GM13976 (cell line): ENCODE measurements at regions not wholly inside any gene's neighbourhood (a gene's known extent, or its start where the extent isn't known, plus 50 kb on each side); places are given as distances from the start of the nearest gene placed in this dataset.

Experiments
- DNase-seq: peaks from one replicate; pipeline ENCODE4 v3.0.0; 2012; ENCODE audit warnings: low spot score
- in situ Hi-C: fragments of 300-500 bp; cut with MboI; formaldehyde crosslinking; loops from one replicate; pipeline ENCODE4 v1.12.0; 2022; ENCODE audit warnings: low sequenced_read_pairs, mixed read lengths, inconsistent platforms; ENCODE audit not compliant: unreplicated experiment
- TF ChIP-seq, protein P1 (sequence below): IDR thresholded peaks from 2 replicates; pipeline ENCODE4 v1.5.1; 2012; ENCODE audit warnings: borderline replicate concordance, mild to moderate bottlenecking; ENCODE audit not compliant: insufficient read depth; ENCODE audit errors: extremely low read depth, missing control alignments, control extremely low read depth

DNA sequence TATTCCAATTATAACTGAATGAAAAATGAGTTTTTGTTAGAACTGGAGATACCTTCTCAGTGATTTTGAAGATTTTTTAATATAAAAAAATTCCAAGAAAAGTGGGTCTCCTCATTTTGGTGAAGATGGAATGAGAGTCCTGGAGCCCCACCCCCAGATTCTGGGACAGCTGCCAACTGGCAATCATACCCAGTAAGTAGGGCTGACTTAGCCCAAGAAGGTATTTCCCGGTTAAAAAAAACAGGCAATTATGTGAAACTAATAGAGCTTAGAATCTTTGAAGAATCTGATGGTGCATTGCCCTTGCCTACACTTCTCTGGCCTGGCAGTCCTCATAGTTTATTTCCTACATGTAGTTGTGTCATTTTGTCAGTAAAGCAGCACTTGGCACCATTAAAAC lies 52.8 kb upstream of the VWDE start:
- no peak for DNase-seq
- TF ChIP-seq, protein P1, sequence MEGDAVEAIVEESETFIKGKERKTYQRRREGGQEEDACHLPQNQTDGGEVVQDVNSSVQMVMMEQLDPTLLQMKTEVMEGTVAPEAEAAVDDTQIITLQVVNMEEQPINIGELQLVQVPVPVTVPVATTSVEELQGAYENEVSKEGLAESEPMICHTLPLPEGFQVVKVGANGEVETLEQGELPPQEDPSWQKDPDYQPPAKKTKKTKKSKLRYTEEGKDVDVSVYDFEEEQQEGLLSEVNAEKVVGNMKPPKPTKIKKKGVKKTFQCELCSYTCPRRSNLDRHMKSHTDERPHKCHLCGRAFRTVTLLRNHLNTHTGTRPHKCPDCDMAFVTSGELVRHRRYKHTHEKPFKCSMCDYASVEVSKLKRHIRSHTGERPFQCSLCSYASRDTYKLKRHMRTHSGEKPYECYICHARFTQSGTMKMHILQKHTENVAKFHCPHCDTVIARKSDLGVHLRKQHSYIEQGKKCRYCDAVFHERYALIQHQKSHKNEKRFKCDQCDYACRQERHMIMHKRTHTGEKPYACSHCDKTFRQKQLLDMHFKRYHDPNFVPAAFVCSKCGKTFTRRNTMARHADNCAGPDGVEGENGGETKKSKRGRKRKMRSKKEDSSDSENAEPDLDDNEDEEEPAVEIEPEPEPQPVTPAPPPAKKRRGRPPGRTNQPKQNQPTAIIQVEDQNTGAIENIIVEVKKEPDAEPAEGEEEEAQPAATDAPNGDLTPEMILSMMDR, result no peak

DNA sequence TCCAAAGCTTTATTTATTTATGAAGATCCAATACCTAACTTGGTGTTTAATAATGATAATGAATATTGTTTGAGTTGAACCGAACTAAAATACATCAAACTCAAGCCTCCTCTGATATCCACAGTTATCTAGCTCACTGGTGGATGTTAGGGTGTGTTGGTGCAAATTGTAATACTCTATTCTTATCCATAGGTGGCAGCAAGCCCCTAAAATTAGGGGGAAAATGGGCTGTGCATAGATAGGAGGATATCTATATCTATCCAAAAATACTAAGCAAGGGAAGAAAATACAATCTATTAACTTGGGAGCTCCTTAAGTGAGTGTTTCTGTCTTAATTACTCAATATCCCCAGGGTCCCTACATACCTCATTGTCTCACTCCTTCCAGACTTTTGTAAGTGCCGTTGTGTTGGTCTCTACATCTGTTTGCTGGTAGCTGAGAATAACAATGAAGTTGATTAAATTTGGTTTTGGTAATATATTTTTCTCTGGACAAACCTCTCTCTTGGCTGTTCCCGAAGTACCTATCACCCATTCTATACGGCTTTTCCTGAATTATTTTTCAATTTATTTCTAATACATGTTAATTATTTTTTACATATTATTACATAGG lies 55.0 kb upstream of the VWDE start:
- peak; percentile 41 for DNase-seq
- in situ Hi-C loops, result no loop called here
- TF ChIP-seq, protein P1, result peak; percentile 65

More for the DNA sequence above, 52.8 kb upstream of the VWDE start:
- in situ Hi-C loops, result no loop called here

DNA sequence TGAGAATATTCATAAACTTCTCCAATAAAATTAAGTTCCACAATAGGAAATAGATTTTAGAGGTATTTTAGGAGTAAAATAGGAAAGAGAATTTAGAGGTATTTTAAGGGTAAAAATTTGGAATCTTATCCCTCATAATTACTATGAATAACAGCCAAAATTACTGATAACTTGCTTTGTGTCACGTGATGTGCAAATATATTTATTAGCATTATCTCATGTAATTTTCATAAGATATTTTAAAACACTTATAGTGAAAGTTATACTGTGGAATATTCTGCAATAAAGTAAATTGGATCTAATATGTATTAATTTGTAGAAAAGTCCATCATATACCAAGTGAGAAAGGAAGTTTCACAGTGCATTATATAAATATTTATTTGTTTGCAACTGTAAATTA lies 64.2 kb upstream of the VWDE start:
- no peak for DNase-seq
- in situ Hi-C loops, result no loop called here
- TF ChIP-seq, protein P1, result no peak

DNA sequence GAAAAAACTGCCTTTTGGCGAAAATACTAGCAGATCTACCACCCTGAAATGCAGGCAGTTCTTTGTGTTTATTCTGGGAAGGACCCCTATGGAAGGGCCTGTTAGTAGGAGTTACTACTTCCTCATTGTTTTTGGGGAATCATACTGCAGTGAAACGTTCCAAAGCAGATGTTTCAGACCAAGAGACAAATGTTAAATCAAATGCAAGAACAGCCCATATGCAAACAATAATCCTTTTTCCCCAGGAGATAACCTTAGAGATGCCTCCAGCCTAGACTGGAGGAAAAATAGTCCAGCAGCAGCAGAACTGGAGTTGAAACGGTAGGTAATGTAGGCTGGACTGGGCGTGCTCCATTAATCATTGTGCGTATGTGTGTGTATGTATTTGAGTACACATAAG lies 65.9 kb upstream of the VWDE start:
- TF ChIP-seq, protein P1, result no peak
- in situ Hi-C loops, result no loop called here
- no peak for DNase-seq

DNA sequence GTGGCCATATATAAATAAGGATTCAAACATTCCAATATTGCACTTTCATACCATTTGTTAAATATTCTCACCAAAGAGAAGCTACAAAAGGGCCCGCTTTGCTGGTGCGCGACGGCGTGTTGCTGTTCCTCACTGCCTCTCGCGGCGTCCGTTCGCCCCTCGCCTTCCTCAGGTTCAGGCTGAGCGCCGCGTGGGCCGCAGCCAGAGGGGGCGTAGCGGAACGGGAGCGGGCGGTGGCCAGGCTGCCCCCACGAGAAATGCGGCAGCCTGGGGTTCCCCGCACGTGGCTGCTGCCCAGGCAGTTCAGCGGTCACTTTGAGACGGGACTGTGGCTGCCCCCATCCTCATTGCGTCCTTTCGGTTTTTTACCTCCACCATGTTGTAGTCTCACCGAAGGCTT lies 67.3 kb upstream of the VWDE start:
- TF ChIP-seq, protein P1, result no peak
- in situ Hi-C loops, result no loop called here
- no peak for DNase-seq

DNA sequence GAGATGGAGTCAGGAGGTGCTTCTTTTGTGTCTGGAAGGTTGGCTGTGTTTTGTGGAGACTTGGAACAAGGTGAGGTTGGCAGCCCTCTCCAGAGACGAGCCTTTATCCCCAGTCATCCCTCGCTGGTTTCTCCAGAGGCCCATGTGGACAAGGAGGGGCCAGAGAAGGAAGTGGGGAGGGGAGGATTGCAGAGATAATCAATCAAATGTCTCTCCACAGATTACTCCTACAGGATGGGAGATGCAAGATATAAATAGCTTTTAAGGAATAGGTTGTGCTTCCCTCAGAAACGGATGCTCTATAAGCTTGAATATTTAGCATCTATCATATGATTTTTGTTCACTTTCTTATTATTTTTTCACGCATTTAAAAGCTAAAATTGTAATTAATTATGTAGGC lies 70.4 kb upstream of the VWDE start:
- DNase-seq, result no peak
- TF ChIP-seq, protein P1, result no peak
- in situ Hi-C loops, result no loop called here
